OCI-LY3 (cell line): ENCODE measurements at regions not wholly inside any gene's neighbourhood (a gene's known extent, or its start where the extent isn't known, plus 50 kb on each side); places are given as distances from the start of the nearest gene placed in this dataset.
"Not testable (repeated sequence)": the region's sequence is repeated elsewhere in the genome, so short reads cannot be mapped to it uniquely, and the experiment has no call there.

Source experiments
- H2AFZ ChIP-seq: fragments of 200-600, 300-600 bp; shearing (Covaris generic); 2 replicates; pipeline ENCODE4 v1.6.0; 2014; ENCODE audit warnings: antibody characterized with exemption, low read depth, low read length
- H3K27ac ChIP-seq: fragments of 200-600, 300-600 bp; sonication (generic); 2 replicates; pipeline ENCODE4 v1.5.1; 2014; ENCODE audit warnings: mild to moderate bottlenecking, low read length, moderate library complexity, mixed read lengths
- H3K27me3 ChIP-seq: fragments of 200-600, 300-600 bp; sonication (generic); 2 replicates; pipeline ENCODE4 v1.6.1; 2014; ENCODE audit warnings: low read depth, low read length, mixed read lengths
- H3K36me3 ChIP-seq: fragments of 200-600, 300-600 bp; sonication (generic); replicated peaks from 2 replicates; pipeline ENCODE3; 2014; ENCODE audit warnings: low read depth, low read length, mixed read lengths
- H3K4me1 ChIP-seq: fragments of 300-600, 200-600 bp; sonication (generic); 2 replicates; pipeline ENCODE4 v1.6.1; 2014; ENCODE audit warnings: low read length, mixed read lengths
- H3K4me2 ChIP-seq: fragments of 200-600, 300-600 bp; sonication (generic); 2 replicates; pipeline ENCODE4 v1.6.1; 2014; ENCODE audit warnings: low read length, mixed read lengths
- H3K4me3 ChIP-seq: fragments of 300-600, 200-600 bp; sonication (generic); 2 replicates; pipeline ENCODE4 v1.5.1; 2014; ENCODE audit warnings: antibody characterized with exemption, mild to moderate bottlenecking, low read length, moderate library complexity
- H3K79me2 ChIP-seq: fragments of 300-600, 200-600 bp; shearing (Covaris generic); 2 replicates; pipeline ENCODE4 v1.6.1; 2014; ENCODE audit warnings: mild to moderate bottlenecking, low read length, mixed read lengths
- H3K9ac ChIP-seq: fragments of 300-600, 200-600 bp; shearing (Covaris generic); 2 replicates; pipeline ENCODE4 v1.6.0; 2014; ENCODE audit warnings: mild to moderate bottlenecking, low read length, moderate library complexity
- H3K9me3 ChIP-seq: fragments of 200-600, 300-600 bp; shearing (Covaris generic); 2 replicates; pipeline ENCODE4 v1.6.1; 2014; ENCODE audit warnings: low read length, mixed read lengths; ENCODE audit not compliant: insufficient read depth
- H4K20me1 ChIP-seq: fragments of 200-600, 300-600 bp; sonication (generic); 2 replicates; pipeline ENCODE4 v1.6.1; 2016; ENCODE audit warnings: low read length, mixed read lengths; ENCODE audit not compliant: insufficient read depth
- EZH2phosphoT487 ChIP-seq: fragments of 200-600 bp; shearing (Covaris generic); IDR thresholded peaks from 2 replicates; pipeline ENCODE4 v1.6.1; 2018; ENCODE audit warnings: antibody characterized with exemption, mixed run types, low read depth
- TF ChIP-seq, protein P1 (sequence below): fragments of 200-600, 300-600 bp; sonication (generic); IDR thresholded peaks from 2 replicates; pipeline ENCODE4 v1.5.1; 2014; ENCODE audit warnings: antibody characterized with exemption, low read length, low read depth

DNA sequence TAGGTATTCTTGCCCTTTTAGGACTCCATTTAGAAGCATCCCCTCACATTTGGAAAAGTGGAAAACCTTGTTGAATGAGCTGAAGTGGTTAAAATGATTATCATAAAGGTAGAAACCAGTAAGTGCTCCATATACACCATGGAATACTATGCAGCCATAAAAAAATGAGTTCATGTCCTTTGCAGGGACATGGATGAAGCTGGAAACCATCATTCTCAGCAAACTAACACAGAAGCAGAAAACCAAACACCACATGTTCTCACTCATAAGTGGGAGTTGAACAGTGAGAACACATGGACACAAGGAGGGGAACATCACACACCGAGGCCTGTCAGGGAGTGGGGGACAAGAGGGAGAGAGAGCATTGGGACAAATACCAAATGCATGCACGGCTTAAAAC is 103.8 kb upstream of the GRK3 start:
- not testable (repeated sequence) for H4K20me1 ChIP-seq, H3K4me2 ChIP-seq, H3K4me1 ChIP-seq, H3K9me3 ChIP-seq, H3K27ac ChIP-seq, H3K79me2 ChIP-seq, H3K27me3 ChIP-seq, H2AFZ ChIP-seq, H3K4me3 ChIP-seq, H3K9ac ChIP-seq
- H3K36me3 ChIP-seq: peaks cover 14% of the 10 kb centered on the region

DNA sequence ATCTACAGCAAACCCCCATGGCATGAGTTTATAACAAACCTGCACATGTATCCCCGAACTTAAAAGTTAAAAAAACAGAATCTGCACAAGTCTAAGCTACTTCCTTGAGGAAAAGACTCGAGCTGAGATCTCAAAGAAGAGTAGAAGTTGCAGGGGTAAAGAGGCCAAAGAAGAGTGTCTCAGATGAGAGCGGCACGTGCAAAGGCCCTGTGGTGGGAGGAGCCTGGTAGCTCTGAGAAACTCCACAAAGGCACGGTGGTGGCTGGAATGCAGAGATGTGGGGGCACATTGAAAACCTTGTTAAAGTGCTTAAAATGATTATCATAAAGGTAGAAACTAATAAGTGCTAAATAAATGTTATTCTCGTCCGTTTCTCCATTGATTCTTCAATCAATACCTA is 103.2 kb upstream of the GRK3 start:
- no peak overlapping the region for H3K4me2 ChIP-seq

DNA sequence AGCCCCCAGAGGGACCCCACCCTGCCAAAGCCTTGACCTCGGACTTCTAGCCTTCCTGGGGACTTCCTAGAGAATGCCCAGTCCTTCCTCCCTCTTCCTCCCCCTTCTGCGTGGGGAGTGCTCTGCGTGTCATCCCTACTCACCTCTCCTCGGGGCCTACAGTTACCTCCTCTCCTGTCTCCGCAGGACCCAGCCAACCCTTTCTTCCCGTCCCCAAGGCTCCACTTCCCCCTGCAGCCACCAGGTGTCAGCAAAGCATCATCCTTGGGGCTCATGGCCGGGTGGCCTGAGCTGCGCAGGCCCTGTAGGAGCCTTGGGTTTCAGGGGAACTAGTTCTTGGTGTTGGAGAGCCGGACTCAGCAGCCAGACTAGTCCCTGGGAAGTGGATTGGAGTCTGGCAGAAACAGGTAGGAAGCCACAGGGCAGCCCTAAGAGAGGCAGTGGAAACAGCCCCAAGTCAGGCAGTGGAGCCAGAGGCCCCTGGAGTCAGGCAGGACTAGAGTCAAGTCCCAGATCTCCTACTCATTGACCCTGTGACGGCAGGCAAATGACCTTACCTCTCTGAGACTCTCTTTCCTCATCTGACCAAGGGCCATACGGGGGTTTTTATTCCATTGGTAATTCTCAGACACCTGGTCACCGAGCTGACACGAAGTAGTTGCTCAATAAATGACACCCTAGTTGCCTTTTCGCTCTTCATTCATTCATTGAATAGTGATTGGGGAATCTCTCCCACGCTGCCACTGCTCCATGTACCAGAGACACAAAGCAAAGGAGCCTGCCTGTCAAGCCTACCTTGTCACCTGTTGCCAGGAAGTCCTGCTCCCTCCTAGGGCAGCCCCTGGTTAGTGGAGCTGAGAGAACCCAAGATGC is 101.8 kb upstream of the GRK3 start:
- H3K4me2 ChIP-seq: 0 out of 2 replicates have a peak overlapping the region, but pooled peaks have one; percentile 14
- H3K4me1 ChIP-seq, H3K9ac ChIP-seq, H3K27me3 ChIP-seq, H3K27ac ChIP-seq, H4K20me1 ChIP-seq, H3K4me3 ChIP-seq, H3K79me2 ChIP-seq, H3K9me3 ChIP-seq, H2AFZ ChIP-seq: not testable (repeated sequence)
- TF ChIP-seq, protein P1, sequence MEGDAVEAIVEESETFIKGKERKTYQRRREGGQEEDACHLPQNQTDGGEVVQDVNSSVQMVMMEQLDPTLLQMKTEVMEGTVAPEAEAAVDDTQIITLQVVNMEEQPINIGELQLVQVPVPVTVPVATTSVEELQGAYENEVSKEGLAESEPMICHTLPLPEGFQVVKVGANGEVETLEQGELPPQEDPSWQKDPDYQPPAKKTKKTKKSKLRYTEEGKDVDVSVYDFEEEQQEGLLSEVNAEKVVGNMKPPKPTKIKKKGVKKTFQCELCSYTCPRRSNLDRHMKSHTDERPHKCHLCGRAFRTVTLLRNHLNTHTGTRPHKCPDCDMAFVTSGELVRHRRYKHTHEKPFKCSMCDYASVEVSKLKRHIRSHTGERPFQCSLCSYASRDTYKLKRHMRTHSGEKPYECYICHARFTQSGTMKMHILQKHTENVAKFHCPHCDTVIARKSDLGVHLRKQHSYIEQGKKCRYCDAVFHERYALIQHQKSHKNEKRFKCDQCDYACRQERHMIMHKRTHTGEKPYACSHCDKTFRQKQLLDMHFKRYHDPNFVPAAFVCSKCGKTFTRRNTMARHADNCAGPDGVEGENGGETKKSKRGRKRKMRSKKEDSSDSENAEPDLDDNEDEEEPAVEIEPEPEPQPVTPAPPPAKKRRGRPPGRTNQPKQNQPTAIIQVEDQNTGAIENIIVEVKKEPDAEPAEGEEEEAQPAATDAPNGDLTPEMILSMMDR: peak; percentile 95
- H3K36me3 ChIP-seq: peaks cover 14% of the 10 kb centered on the region

More for the DNA sequence above, 103.2 kb upstream of the GRK3 start:
- Histone ChIP-seq H2AFZ (no peak overlapping the region), H3K36me3 (peaks cover 14% of the 10 kb centered on the region), H3K27me3 (no peaks in the 10 kb centered on the region), H3K4me1 (peaks cover 7% of the 10 kb centered on the region), H3K79me2 (peaks cover 5% of the 10 kb centered on the region), H3K9me3 (no peaks in the 10 kb centered on the region), H3K4me3 (no peak overlapping the region), H3K9ac (no peak overlapping the region), H3K27ac (no peak overlapping the region), H4K20me1 (peaks cover 4% of the 10 kb centered on the region; the same call in 1 of the 2 replicates)
- TF ChIP-seq EZH2phosphoT487: no peak
- TF ChIP-seq, protein P1: no peak

DNA sequence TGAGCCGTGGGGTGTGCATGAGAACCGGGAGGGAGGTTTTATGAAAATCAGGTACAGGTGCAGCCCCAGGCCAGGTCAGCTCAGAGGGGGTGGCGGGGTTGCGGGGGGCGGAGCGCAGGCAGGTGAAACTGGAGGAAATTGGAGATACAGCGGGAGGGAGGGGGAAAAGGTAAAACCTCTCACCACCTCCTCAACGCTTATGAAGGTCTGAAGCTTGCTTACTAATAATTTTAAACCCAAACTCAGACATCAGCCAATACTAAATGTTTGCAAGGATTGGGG is 101.2 kb upstream of the GRK3 start:
- H3K9me3 ChIP-seq, H3K27me3 ChIP-seq, H3K4me3 ChIP-seq, H2AFZ ChIP-seq, H4K20me1 ChIP-seq, H3K4me2 ChIP-seq, H3K4me1 ChIP-seq, H3K9ac ChIP-seq, H3K79me2 ChIP-seq, H3K27ac ChIP-seq: not testable (repeated sequence)
- H3K36me3 ChIP-seq: peaks cover 14% of the 10 kb centered on the region

DNA sequence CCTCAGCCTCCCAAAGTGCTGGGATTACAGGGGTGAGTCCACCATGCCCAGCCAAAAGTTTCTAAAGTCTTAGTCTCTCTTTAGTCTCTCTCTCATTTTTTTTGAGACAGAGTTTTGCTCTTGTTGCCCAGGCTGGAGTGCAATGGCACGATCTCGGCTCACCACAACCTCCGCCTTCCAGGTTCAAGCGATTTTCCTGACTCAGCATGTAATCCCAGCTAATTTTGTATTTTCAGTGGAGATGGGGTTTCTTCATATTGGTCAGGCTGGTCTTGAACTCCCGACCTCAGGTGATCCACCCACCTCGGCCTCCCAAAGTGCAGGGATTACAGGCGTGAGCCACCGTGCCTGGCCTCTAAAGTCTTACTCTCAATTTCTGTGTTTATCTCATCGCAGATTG is 100.1 kb upstream of the GRK3 start:
- H3K27me3 ChIP-seq, H3K4me3 ChIP-seq, H3K4me2 ChIP-seq, H3K27ac ChIP-seq, H3K79me2 ChIP-seq, H4K20me1 ChIP-seq, H2AFZ ChIP-seq, H3K9me3 ChIP-seq, H3K9ac ChIP-seq, H3K4me1 ChIP-seq: not testable (repeated sequence)
- H3K36me3 ChIP-seq: peaks cover 14% of the 10 kb centered on the region
